ENCODE measurements at regions not wholly inside any gene's neighbourhood (a gene's known extent, or its start where the extent isn't known, plus 50 kb on each side); places are given as distances from the start of the nearest gene placed in this dataset.
A peak's percentile ranks its signal among the peaks of the same experiment; 100 is the strongest.
"Not testable (repeated sequence)": the region's sequence is repeated elsewhere in the genome, so short reads cannot be mapped to it uniquely, and the experiment has no call there.

GRCh38 chr6:84633771-84634170, 130.6 kb downstream of the TBX18 start:
- Histone ChIP-seq H3K4me1 (ENCODE audit: insufficient read depth) (no peaks in the 10 kb centered on the region), H3K27me3 (ENCODE audit: insufficient read depth) (no peaks in the 10 kb centered on the region), H4K20me1 (replicated peaks; ENCODE audit: insufficient read depth) (no peaks in the 10 kb centered on the region), H3K4me2 (no peak overlapping the region), H3K79me2 (replicated peaks; ENCODE audit: insufficient read depth) (no peaks in the 10 kb centered on the region), H3K9me2 (ENCODE audit: insufficient read depth) (peaks cover 7% of the 10 kb centered on the region; the same call in 1 of the 2 replicates), H3K4me3 (no peak overlapping the region), H3F3A (replicated peaks; ENCODE audit: low read depth) (no peaks in the 10 kb centered on the region), H3K27ac (ENCODE audit: low read depth) (no peak overlapping the region), H2AFZ (peak overlapping the region; percentile 59; the same call in 1 of the 2 replicates), H3K36me3 (ENCODE audit: insufficient read depth) (no peaks in the 10 kb centered on the region)
- Mint-ChIP-seq H3K27me3 (ENCODE audit: insufficient read depth, low read depth, poor library complexity) (no peaks in the 10 kb centered on the region), H3K4me3 (no peak overlapping the region), H3K4me1 (no peaks in the 10 kb centered on the region), H3K36me3 (ENCODE audit: low read depth) (no peaks in the 10 kb centered on the region), H3K9me3 (no peaks in the 10 kb centered on the region), H3K27ac (no peak overlapping the region)
- ATAC-seq (no peak), DNase-seq (ENCODE audit: low spot score) (no peak)
- no peak for TF ChIP-seq ZNF114 (CRISPR knock-in tag; IDR thresholded peaks at IDR 0.05)
- no peak for TF ChIP-seq POLR2AphosphoS5 (IDR thresholded peaks at IDR 0.05; ENCODE audit: low read depth)
- no peak for TF ChIP-seq ZNF331 (CRISPR knock-in tag; IDR thresholded peaks at IDR 0.05; ENCODE audit: low read depth)
- TF ChIP-seq NANOG (IDR thresholded peaks at IDR 0.05; ENCODE audit: borderline replicate concordance) = no peak
- TF ChIP-seq EZH2 (IDR thresholded peaks at IDR 0.05; ENCODE audit: low read depth, unreplicated experiment) = no peak
- TF ChIP-seq STAT1 (IDR thresholded peaks at IDR 0.05; ENCODE audit: unreplicated experiment) = no peak
- no peak for TF ChIP-seq CREB1 (CRISPR knock-in tag; IDR thresholded peaks at IDR 0.05; ENCODE audit: low read depth)

DNA sequence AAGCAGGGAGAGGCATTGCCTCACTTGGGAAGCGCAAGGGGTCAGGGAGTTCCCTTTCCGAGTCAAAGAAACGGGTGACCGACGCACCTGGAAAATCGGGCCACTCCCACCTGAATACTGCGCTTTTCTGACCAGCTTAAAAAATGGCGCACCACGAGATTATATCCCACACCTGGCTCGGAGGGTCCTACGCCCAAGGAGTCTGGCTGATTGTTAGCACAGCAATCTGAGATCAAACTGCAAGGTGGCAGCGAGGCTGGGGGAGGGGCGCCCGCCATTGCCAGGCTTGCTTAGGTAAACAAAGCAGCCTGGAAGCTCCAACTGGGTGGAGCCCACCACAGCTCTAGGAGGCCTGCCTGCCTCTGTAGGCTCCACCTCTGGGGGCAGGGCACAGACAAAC, 137.9 kb downstream of the TBX18 start:
- H2AFZ ChIP-seq = 0 out of 2 replicates have a peak overlapping the region, but pooled peaks have one; percentile 1
- DNase-seq (ENCODE audit: low spot score) = peak; percentile 10
- H3K27ac Mint-ChIP-seq; H3K9me3 Mint-ChIP-seq; H3K27me3 ChIP-seq (ENCODE audit: insufficient read depth); H3K4me1 Mint-ChIP-seq; H3K4me2 ChIP-seq; H4K20me1 ChIP-seq (replicated peaks; ENCODE audit: insufficient read depth); H3K27ac ChIP-seq (ENCODE audit: low read depth); H3K4me1 ChIP-seq (ENCODE audit: insufficient read depth); H3K36me3 Mint-ChIP-seq (ENCODE audit: low read depth); H3F3A ChIP-seq (replicated peaks; ENCODE audit: low read depth); H3K9me2 ChIP-seq (ENCODE audit: insufficient read depth); ATAC-seq; H3K36me3 ChIP-seq (ENCODE audit: insufficient read depth); H3K27me3 Mint-ChIP-seq (ENCODE audit: insufficient read depth, low read depth, poor library complexity); H3K79me2 ChIP-seq (replicated peaks; ENCODE audit: insufficient read depth); H3K4me3 Mint-ChIP-seq: not testable (repeated sequence)
- H3K4me3 ChIP-seq = 0 out of 2 replicates have a peak overlapping the region, but pooled peaks have one; percentile 37

GRCh38 chr6:84625506-84625905, 138.9 kb downstream of the TBX18 start:
- Histone ChIP-seq H3K4me2 (no peak overlapping the region), H3K27me3 (ENCODE audit: insufficient read depth) (no peaks in the 10 kb centered on the region), H2AFZ (no peak overlapping the region), H3K4me1 (ENCODE audit: insufficient read depth) (no peaks in the 10 kb centered on the region), H3F3A (replicated peaks; ENCODE audit: low read depth) (no peaks in the 10 kb centered on the region), H4K20me1 (replicated peaks; ENCODE audit: insufficient read depth) (no peaks in the 10 kb centered on the region), H3K79me2 (replicated peaks; ENCODE audit: insufficient read depth) (no peaks in the 10 kb centered on the region), H3K36me3 (ENCODE audit: insufficient read depth) (no peaks in the 10 kb centered on the region), H3K9me2 (ENCODE audit: insufficient read depth) (no peaks in the 10 kb centered on the region; the same call in 1 of the 2 replicates), H3K27ac (ENCODE audit: low read depth) (no peak overlapping the region), H3K4me3 (no peak overlapping the region)
- no peak for ATAC-seq
- no peak overlapping the region for H3K27ac Mint-ChIP-seq
- no peaks in the 10 kb centered on the region for H3K36me3 Mint-ChIP-seq (ENCODE audit: low read depth)
- H3K4me3 Mint-ChIP-seq = no peak overlapping the region
- no peak for DNase-seq (ENCODE audit: low spot score)
- no peaks in the 10 kb centered on the region for H3K9me3 Mint-ChIP-seq
- H3K27me3 Mint-ChIP-seq (ENCODE audit: insufficient read depth, low read depth, poor library complexity) = no peaks in the 10 kb centered on the region
- TF ChIP-seq, protein P1, sequence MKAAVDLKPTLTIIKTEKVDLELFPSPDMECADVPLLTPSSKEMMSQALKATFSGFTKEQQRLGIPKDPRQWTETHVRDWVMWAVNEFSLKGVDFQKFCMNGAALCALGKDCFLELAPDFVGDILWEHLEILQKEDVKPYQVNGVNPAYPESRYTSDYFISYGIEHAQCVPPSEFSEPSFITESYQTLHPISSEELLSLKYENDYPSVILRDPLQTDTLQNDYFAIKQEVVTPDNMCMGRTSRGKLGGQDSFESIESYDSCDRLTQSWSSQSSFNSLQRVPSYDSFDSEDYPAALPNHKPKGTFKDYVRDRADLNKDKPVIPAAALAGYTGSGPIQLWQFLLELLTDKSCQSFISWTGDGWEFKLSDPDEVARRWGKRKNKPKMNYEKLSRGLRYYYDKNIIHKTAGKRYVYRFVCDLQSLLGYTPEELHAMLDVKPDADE (IDR thresholded peaks at IDR 0.05) = no peak
- TF ChIP-seq NANOG (IDR thresholded peaks at IDR 0.05; ENCODE audit: borderline replicate concordance) (no peak), EZH2phosphoT487 (IDR thresholded peaks at IDR 0.05; ENCODE audit: unreplicated experiment) (no peak), EZH2 (IDR thresholded peaks at IDR 0.05; ENCODE audit: low read depth, unreplicated experiment) (no peak)
- peaks cover 5% of the 10 kb centered on the region; the same call in 1 of the 3 replicates for H3K4me1 Mint-ChIP-seq
